RPMI8226 (cell line): ENCODE measurements at regions not wholly inside any gene's neighbourhood (a gene's known extent, or its start where the extent isn't known, plus 50 kb on each side); places are given as distances from the start of the nearest gene placed in this dataset.
"Not testable (repeated sequence)": the region's sequence is repeated elsewhere in the genome, so short reads cannot be mapped to it uniquely, and the experiment has no call there.

Source experiments
- DNase-seq: peaks from one replicate; pipeline ENCODE4 v3.0.0-alpha.2; 2015

GRCh38 chr9:84054341-84055010 lies 73.9 kb downstream of the RMI1 start:
- DNase-seq: no peak

GRCh38 chr9:84057662-84058061 lies 77.1 kb downstream of the RMI1 start:
- no peak for DNase-seq

- no peak for DNase-seq
These were observed 79.3 kb downstream of the RMI1 start for GRCh38 chr9:84059936-84060335.

GRCh38 chr9:84061613-84062193 lies 81.1 kb downstream of the RMI1 start:
- DNase-seq: no peak

- DNase-seq: no peak
These were observed 81.9 kb downstream of the RMI1 start for GRCh38 chr9:84062538-84062937.

GRCh38 chr9:84067821-84068220 lies 87.2 kb downstream of the RMI1 start:
- no peak for DNase-seq

GRCh38 chr9:84068872-84069271 lies 88.3 kb downstream of the RMI1 start:
- no peak for DNase-seq

- no peak for DNase-seq
These were observed 90.0 kb downstream of the RMI1 start for GRCh38 chr9:84070590-84070989.

- no peak for DNase-seq
These were observed 92.1 kb downstream of the RMI1 start for GRCh38 chr9:84072621-84073180.

- DNase-seq: no peak
These were observed 94.4 kb downstream of the RMI1 start for GRCh38 chr9:84075004-84075403.

GRCh38 chr9:84076384-84076783 lies 95.8 kb downstream of the RMI1 start:
- no peak for DNase-seq

- not testable (repeated sequence) for DNase-seq
These were observed 97.2 kb downstream of the RMI1 start for GRCh38 chr9:84077816-84078215.

- no peak for DNase-seq
These were observed 99.4 kb downstream of the RMI1 start for GRCh38 chr9:84079994-84080393.

GRCh38 chr9:84101964-84102632 lies 121.5 kb downstream of the RMI1 start:
- DNase-seq: no peak

GRCh38 chr9:84103651-84104377 lies 123.2 kb downstream of the RMI1 start:
- no peak for DNase-seq

- no peak for DNase-seq
These were observed 126.5 kb downstream of the RMI1 start for GRCh38 chr9:84107081-84107480.

- no peak for DNase-seq
These were observed 127.4 kb downstream of the RMI1 start for GRCh38 chr9:84107995-84108394.

- DNase-seq: no peak
These were observed 131.1 kb downstream of the RMI1 start for GRCh38 chr9:84111726-84112125.

- DNase-seq: no peak
These were observed 141.5 kb downstream of the RMI1 start for GRCh38 chr9:84121991-84122523.

GRCh38 chr9:84122572-84122971 lies 142.0 kb downstream of the RMI1 start:
- DNase-seq: no peak

GRCh38 chr9:84123648-84124406 lies 143.2 kb downstream of the RMI1 start:
- DNase-seq: no peak

GRCh38 chr9:84125046-84125445 lies 144.4 kb downstream of the RMI1 start:
- no peak for DNase-seq
